ENCODE measurements at regions not wholly inside any gene's neighbourhood (a gene's known extent, or its start where the extent isn't known, plus 50 kb on each side); places are given as distances from the start of the nearest gene placed in this dataset.

DNA sequence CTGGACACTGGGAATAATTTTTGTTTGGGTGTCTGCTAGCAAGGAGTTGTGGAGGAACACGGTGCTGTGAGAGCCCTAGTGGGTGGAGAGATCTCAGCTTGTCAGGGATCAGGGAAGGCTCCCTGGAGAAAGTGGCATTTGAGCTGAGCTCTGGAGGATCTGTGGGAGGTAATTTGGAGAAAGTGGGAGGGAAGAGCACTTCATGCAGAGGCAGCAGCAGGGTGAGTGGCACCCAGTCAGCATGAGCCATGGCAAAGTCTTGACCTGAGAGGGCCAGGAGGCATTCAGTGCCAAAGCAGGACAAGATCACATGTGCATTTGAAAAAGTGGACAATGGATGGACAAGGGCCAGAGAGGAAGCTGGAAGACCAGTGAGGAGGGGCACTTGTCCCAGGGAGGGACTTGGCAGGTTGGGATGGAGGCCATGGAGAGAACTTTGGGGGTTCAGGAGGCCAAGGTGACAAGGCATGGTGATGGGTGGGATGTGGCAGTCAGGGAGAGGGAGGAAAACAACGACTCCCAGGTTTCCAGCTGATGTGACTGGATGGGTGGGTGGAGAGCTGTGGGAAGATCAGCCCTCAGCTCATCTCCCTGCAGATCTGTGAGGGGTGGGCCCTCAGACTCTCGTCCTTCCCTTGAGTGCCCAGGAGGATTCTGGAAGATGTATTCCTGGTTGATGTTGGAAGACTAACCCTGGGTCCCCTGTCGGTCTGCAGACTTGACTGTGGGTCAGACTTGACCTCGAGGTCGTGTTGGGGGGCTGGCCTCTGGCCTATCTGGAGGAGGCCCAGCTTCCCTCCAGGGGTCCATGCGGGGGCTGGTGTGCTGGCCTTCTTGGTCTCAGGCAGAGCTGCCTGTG lies 68.9 kb upstream of the PITX1 start:
- H3K27ac ChIP-seq (replicated peaks): no peak overlapping the region
- no peaks in the 10 kb centered on the region for H3K4me1 ChIP-seq
- no peaks in the 10 kb centered on the region for H3K36me3 ChIP-seq
- intact Hi-C loops (cut with micrococcal nuclease): no loop called here
- H3K9me3 ChIP-seq (replicated peaks): peaks cover 3% of the 10 kb centered on the region
- TF ChIP-seq, protein P1, sequence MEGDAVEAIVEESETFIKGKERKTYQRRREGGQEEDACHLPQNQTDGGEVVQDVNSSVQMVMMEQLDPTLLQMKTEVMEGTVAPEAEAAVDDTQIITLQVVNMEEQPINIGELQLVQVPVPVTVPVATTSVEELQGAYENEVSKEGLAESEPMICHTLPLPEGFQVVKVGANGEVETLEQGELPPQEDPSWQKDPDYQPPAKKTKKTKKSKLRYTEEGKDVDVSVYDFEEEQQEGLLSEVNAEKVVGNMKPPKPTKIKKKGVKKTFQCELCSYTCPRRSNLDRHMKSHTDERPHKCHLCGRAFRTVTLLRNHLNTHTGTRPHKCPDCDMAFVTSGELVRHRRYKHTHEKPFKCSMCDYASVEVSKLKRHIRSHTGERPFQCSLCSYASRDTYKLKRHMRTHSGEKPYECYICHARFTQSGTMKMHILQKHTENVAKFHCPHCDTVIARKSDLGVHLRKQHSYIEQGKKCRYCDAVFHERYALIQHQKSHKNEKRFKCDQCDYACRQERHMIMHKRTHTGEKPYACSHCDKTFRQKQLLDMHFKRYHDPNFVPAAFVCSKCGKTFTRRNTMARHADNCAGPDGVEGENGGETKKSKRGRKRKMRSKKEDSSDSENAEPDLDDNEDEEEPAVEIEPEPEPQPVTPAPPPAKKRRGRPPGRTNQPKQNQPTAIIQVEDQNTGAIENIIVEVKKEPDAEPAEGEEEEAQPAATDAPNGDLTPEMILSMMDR (IDR thresholded peaks at IDR 0.05; ENCODE audit: borderline replicate concordance): no peak
- peaks cover 68% of the 10 kb centered on the region for H3K27me3 ChIP-seq (ENCODE audit: low read depth)
- no peak overlapping the region for H3K4me3 ChIP-seq
- no peak for DNase-seq

DNA sequence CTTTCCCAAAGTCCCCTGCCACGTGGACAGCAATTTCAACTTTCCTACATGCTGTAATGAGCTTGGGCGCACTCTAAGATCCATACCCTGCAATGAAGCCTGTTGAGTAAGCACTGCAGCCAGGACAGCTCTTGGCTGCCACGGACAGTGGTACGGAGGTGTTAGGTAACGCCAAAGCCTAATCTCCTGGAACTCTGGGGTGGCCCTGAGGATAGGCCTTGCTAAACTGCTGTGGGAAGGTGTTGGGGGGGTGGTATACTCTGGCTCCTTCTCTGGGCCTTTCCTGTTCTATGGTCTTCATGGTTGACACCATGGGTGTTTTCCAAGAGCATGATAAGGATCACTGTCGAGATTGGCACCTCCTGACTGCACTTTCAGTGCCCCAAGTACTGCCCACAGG lies 66.4 kb upstream of the PITX1 start:
- intact Hi-C loops (cut with micrococcal nuclease): no loop called here
- no peaks in the 10 kb centered on the region for H3K9me3 ChIP-seq (replicated peaks)
- no peak overlapping the region for H3K4me3 ChIP-seq
- DNase-seq: no peak
- no peaks in the 10 kb centered on the region for H3K36me3 ChIP-seq
- no peaks in the 10 kb centered on the region for H3K4me1 ChIP-seq
- no peak overlapping the region for H3K27ac ChIP-seq (replicated peaks)
- H3K27me3 ChIP-seq (ENCODE audit: low read depth): peaks cover 67% of the 10 kb centered on the region
- TF ChIP-seq, protein P1 (IDR thresholded peaks at IDR 0.05; ENCODE audit: borderline replicate concordance): no peak

DNA sequence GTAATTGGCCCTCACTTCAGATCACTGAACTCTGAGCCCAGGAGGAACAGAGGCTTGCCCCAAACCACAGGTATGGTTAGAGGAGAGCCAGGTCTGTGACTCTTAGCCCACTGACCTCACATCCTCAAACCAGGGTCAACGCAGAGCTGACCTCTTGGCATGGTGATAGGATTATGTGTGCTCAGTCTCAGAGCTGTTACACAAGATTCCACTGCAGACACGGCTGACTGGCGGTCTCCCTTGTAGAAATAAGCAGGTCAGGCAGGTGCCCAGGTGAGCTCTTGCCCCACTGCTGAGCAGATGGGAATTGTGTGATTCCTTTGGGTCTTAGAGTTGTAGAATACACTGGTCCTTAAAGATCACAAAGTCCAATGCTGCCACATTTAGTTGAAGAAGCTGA lies 66.0 kb upstream of the PITX1 start:
- no peak overlapping the region for H3K27ac ChIP-seq (replicated peaks)
- no peaks in the 10 kb centered on the region for H3K4me1 ChIP-seq
- H3K4me3 ChIP-seq: no peak overlapping the region
- H3K9me3 ChIP-seq (replicated peaks): no peaks in the 10 kb centered on the region
- TF ChIP-seq, protein P1 (IDR thresholded peaks at IDR 0.05; ENCODE audit: borderline replicate concordance): no peak
- intact Hi-C loops (cut with micrococcal nuclease): no loop called here
- no peaks in the 10 kb centered on the region for H3K36me3 ChIP-seq
- H3K27me3 ChIP-seq (ENCODE audit: low read depth): peaks cover 67% of the 10 kb centered on the region
- no peak for DNase-seq

DNA sequence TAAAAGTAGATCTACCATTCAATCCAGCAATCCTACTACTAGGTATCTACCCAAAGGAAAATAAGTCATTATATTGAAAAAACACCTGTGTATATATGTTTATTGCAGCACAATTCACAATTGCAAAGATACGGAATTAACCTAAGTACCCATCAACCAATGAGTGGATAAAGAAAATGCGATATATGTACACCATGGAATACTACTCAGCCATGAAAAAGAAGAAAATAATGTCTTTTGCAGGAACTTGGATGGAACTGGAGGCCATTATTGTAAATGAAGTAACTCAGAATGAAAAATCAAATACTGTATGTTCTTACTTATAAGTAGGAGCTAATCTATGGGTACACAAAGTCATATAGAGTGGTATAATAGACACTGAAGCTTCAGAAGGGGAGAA lies 63.4 kb upstream of the PITX1 start:
- H3K9me3 ChIP-seq (replicated peaks): no peaks in the 10 kb centered on the region
- H3K4me1 ChIP-seq: no peaks in the 10 kb centered on the region
- peaks cover 57% of the 10 kb centered on the region for H3K27me3 ChIP-seq (ENCODE audit: low read depth)
- intact Hi-C loops (cut with micrococcal nuclease): no loop called here
- no peak overlapping the region for H3K27ac ChIP-seq (replicated peaks)
- no peak for DNase-seq
- TF ChIP-seq, protein P1 (IDR thresholded peaks at IDR 0.05; ENCODE audit: borderline replicate concordance): no peak
- H3K4me3 ChIP-seq: no peak overlapping the region
- H3K36me3 ChIP-seq: no peaks in the 10 kb centered on the region

DNA sequence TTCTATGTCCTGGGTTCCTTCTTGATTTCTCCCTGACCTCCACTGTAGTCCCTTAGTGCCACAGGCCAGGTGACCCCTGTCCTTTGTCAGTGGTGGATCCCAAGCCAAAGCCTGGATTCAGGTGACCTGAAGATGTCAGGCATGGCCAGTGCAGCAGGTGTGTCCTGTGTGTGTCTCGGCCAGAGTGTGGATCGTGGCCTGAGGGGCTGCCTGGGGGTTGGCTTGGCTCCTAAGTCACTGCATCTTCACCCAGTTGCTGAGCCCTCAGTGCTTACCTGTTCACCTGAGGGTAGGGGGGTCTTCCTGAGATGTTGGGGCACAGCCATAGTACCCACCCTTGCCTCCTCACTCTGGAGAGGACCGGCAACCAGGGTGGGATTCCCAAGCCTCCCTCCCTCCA lies 61.8 kb upstream of the PITX1 start:
- TF ChIP-seq, protein P1 (IDR thresholded peaks at IDR 0.05; ENCODE audit: borderline replicate concordance): no peak
- DNase-seq: no peak
- Histone ChIP-seq H3K27me3 (ENCODE audit: low read depth) (peaks cover 47% of the 10 kb centered on the region), H3K36me3 (no peaks in the 10 kb centered on the region), H3K9me3 (replicated peaks) (no peaks in the 10 kb centered on the region), H3K27ac (replicated peaks) (no peak overlapping the region), H3K4me3 (no peak overlapping the region), H3K4me1 (no peaks in the 10 kb centered on the region)
- intact Hi-C loops (cut with micrococcal nuclease): no loop called here

All from left ventricle myocardium inferior (tissue), 1 donor.